GM19193 (cell line): ENCODE measurements at regions not wholly inside any gene's neighbourhood (a gene's known extent, or its start where the extent isn't known, plus 50 kb on each side); places are given as distances from the start of the nearest gene placed in this dataset.

Experiments used
- POLR2A ChIP-seq: IDR thresholded peaks from 4 replicates; pipeline ENCODE4 v1.6.1; 2011; ENCODE audit not compliant: insufficient read depth, insufficient read length; ENCODE audit errors: extremely low read depth

DNA sequence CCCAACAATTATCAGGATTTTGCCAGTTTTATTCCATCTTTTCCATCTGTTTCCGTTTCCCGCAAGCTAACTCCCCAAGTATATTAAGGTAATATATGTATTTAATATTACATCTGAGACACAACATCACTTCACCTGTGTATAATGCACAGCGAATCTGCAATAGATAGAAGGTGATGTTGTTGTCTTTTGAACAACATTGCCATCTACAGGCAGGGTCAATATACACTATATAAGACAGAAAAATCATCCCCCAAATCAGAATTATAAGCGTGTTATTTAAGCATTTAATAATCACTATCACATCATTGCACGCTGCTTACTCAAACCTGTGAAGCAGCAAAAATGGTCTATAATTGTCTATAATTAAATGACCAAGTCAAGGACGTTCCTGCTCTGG is 1115.5 kb downstream of the NLGN4X start:
- no peak for TF ChIP-seq POLR2A

DNA sequence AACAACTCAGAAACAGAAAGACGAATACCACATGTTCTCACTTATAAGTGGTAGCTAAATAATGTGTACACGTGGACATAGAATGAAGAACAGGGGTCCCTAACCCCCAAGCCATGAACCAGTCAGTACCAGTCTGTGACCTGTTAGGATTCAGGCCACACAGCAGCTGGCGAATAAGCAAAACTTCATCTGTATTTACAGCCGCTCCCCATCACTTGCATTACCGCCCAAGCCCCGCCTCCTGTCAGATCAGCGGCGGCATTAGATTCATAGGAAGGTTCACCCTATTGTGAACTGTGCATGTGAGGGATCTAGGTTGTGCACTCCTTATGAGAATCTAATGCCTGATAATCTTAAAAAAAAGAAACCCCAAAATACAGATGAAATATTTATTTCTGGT is 1128.7 kb downstream of the NLGN4X start:
- no peak for TF ChIP-seq POLR2A

DNA sequence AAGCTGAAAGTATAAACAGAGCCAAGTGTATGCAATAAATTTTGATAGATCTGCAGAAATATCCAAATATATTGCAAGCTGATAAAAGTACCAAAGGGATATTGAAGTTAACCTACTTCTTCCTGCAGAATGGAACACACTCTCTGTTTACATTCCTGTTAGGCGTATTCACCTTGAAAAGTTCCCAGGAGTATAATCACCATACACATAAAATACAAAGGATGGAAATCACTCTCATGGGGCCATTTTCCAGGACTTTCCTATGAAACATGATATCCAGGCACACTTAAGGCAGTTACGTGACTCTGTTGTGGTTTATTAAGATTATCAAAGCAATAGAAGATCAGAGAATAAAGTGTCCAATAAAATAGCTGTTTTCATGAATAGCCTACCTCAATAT is 1142.3 kb downstream of the NLGN4X start:
- no peak for TF ChIP-seq POLR2A

DNA sequence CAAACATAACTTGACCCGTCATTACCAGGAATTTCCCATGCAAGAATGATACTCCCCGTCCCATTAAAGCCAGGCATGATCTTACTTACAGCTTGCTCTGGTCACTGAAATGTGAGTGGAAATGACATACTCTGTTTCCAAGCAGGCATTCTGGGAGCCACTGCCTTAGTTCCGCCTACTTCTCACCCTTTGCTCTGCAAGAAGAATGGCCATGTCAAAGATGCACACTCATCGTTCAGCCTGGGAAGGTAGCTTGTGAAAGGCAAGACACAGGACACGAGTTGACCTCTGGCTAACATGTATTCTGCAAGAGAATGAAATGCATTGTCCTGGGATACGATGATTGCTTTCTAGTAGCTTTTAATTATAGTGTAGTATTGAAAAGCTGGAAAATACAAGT is 1144.4 kb downstream of the NLGN4X start:
- no peak for TF ChIP-seq POLR2A

DNA sequence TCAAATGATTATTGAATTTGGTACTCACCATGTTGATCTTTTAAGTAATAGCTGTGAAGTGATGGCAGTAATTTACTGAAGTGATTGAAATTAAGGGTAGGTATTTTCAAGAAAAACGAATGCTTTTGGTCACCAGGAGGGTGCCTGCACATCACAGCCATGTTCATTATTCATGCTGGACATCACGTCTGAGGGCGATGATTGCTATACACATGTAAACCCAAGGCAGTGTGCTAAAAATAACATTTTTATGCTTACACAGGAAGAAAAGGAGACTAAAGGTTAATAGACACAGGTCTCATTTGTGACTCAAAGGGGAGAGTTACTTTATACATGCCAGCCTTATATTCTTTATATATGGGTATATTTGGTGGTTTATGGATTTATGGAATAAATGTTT is 1146.0 kb downstream of the NLGN4X start:
- TF ChIP-seq POLR2A = no peak

DNA sequence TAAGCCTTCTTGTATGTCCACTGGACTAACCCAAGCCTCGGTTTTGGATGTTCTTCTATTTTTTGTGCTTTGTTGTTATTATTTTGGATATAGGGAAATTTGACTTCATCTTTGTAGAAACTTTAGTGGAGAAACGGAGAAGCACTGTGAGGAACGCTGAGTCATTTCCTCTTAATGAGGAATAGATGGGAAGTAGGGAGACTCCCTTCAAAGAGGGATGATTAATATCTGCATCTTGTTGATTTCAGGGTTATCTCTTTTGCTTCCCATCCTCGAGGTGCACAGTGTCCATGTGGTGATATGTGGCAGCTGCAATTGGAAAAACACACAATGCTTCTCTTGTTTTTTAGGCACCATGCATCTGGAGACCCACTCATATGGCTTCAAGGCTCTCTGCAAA is 1147.9 kb downstream of the NLGN4X start:
- TF ChIP-seq POLR2A = no peak

DNA sequence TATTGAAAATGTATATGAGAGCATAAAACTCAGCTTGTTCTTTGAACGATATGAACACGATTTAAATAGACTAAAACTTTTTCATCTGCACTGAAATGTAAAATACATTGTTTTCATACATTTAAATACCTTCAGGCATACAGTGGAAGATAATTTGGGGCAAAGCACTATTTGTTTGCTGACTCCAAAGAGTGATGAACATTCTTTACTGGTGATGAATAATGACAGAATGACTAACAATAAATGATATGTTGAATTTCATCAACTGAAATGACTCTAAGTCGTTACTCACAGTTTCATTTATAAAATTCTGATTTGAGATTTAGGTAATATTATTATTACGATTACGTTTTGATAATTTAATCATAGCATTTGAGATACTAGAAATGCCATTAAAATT is 1160.1 kb downstream of the NLGN4X start:
- TF ChIP-seq POLR2A = no peak

DNA sequence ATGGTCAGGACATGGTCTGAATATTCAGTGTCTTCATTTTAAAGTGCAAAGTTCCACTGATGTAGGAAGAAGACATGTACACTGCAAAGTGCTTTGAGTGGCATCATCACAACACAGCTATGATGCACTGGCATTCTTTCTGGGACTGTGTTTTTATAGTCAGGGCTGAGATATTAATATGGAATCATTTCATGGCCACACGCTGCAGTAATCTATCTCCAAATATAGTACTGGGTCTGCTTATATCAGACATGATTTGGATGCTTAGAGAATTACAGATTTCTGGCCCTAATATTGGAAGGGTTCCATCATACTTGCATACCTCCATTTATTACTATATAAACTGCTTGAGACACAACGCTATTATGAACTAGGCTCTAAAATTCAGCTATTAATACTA is 1170.9 kb downstream of the NLGN4X start:
- no peak for TF ChIP-seq POLR2A

DNA sequence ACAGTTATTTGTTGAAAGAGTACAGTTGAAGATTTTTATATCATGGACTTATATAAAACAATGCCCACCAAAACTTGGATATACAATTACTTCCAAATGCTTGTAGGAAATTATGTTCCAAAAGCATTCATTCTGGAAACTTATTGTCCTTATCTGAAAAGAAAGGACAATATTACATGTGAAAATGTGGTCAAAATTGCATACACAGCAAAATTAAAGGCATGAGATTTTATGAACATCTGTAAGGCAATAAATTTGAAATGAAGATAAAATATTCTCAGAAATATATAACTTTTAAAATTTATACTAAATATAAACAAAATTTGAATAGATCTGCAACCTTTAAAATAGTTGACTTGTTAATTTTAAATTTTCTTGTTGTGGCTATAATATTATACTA is 1173.8 kb downstream of the NLGN4X start:
- no peak for TF ChIP-seq POLR2A

DNA sequence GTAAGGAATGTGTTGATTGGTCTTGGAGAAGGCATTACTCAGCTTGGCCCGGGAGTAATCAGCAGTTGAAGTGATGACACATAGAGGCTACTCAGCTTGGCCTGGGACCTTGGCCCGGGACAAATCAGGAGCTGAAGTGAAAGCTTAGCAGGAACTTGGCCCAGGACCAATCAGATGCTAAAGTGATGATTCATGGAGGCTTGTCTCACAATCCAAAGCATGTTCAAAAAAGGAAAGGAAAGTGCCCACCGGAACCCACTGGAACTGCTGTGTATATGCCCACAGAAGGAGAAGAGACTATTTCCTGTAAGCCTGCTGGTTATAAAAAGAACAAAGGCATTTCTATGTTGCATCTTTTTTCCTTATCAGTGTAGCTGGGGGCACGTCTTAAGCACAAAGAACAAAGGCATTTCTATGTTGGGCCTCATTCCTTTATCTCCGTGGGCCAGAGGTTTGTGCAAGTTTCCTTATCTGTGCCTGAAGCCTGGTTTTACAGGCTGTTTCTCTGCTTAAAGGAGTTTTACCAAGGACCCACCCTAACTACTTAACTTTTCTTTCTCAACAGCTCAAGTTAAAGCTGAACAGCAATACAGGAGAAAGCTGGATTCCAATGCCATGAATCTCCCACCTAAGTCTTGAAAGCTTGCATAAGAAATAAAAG is 1176.7 kb downstream of the NLGN4X start:
- TF ChIP-seq POLR2A = no peak

DNA sequence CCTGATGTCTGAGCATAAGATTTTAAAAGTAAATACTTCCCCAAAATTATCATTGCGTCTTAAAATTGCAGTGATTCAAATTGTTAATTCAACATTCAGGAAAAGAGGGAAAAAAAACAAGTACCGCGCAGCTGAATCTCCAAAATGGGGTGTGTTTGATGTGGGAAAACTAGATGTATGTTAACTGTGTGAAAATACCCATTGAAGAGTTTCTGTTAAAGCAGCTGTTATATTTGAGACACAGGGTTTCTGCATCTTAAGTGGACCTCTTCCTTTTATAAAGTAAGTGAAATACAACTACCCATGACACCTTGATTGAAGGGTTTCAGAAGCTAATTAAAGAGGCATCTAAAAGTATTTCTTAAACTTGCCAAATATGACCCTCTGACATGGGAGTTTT is 1186.1 kb downstream of the NLGN4X start:
- no peak for TF ChIP-seq POLR2A

DNA sequence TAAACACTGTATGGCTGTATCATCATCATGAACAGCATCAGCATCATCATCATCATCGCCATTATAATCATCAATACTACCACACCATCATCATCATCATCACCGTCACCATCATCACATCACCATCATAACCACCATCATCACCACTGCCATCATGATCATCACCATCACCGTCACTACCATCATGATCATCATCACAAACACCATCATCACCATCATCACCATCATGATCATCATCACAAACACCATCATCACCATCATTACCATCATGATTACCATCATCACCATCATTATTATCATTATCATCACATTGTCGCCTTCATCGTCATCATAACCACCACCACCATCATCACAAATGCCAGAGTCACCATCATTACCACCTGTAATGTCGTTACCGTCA is 1196.9 kb downstream of the NLGN4X start:
- TF ChIP-seq POLR2A = no peak

DNA sequence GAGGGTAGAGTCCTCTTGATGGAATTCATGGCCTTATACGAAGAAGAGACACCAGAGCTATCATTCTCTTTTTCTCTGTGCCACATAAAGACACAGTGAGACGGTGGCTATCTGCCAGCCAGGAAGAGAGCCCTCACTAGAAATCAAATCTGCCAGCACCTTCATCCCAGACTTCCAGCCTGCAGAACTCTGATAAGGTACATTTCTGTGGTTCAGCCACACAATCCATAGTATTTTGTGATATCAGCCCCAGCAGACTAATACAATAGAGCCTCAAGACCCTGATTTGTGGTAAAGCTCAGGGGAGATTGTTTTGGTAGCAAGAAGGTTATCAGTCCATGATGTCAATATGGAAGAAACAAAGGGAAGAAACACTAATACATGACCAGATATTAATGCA is 1213.2 kb downstream of the NLGN4X start:
- no peak for TF ChIP-seq POLR2A

DNA sequence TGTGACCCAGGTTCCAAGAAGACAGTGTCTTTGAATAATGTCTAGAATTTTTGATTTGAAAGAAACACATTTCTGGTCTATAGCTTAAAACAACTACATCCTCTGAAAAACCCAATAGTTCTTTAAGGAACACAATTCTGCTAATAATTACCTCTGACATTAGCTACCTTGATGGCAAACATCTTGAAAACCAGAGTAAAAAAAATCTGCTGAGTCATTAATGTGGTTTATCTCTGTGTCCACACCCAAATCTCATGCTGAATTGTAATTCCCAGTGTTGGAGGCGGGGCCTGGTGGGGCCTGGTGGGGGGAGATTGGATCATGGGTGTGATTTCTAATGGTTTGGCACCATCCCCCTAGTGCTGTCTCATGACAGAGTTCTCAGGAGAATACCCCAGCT is 1233.8 kb downstream of the NLGN4X start:
- TF ChIP-seq POLR2A = no peak

DNA sequence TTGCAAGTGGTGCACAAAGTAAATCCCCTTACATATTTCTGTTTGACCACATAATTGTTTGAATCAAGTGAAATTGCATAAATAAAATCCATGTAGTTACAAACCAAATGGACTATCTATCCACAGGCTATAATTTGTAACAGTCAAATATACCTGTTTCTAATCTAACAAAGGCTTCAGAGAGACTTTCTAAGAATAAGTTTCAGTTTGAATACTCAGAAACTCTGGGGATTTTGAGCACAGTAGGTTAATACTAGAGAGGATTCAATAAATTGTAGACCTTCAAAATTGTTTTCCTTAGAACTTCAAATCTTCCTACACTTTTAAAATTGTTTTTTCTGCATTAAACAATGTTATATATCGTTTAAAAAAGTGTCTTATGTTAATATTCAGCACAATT is 1250.1 kb downstream of the NLGN4X start:
- TF ChIP-seq POLR2A = no peak

DNA sequence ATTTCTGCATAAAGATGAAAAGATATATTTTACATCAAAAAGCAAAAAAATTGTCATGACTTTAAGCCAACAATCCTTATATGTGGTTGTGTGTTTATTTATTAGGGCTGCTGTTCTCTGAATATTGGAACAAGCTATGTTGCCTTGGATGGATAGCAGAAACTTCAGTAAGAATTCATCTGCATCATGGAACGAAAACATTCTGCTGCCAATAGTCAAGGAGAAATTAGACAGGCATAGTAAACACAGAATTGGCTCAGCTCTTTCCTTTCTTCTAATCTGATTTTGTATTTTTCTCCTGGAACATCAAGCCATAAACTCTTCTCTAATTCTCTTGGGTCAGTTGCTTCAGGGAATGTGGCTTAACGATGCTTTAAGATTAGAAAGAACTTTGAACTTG is 1257.0 kb downstream of the NLGN4X start:
- TF ChIP-seq POLR2A = no peak

DNA sequence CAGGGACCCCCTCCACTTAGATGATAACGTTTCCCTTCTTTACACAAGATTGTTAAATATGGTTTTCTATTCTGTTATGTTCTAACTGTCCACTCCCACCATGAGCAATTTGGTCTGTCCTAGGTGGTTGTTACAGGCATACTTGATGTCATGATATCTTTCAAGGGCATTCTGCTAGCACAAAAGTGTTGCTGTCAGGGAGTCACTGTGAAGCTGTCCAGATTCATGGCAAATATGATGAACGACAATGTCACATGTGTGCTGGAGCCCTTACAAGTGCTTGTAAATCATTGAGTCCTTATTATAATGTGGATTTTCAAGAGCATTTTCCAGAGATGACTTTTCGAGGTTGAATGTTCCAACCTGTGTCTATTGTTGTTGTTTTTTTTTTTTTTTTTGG is 1250.7 kb upstream of the PRKX start:
- no peak for TF ChIP-seq POLR2A
